Large intestine (tissue), 3 donors: ENCODE measurements at regions not wholly inside any gene's neighbourhood (a gene's known extent, or its start where the extent isn't known, plus 50 kb on each side); places are given as distances from the start of the nearest gene placed in this dataset.

Experiments
- DNase-seq, 2 donors: peaks; one replicate each; pipeline versions ENCODE4 v3.0.0 to v3.0.0-alpha.2; 2013
- H3K27ac ChIP-seq: one replicate; pipeline ENCODE4 v1.5.1; 2013; ENCODE audit warnings: low read length
- H3K27me3 ChIP-seq: 2 replicates; pipeline ENCODE4 v1.6.1; 2013; ENCODE audit warnings: low read length; ENCODE audit not compliant: control insufficient read depth, insufficient read depth
- H3K36me3 ChIP-seq: 2 replicates; pipeline ENCODE4 v1.6.1; 2013; ENCODE audit warnings: low read length; ENCODE audit not compliant: control insufficient read depth, insufficient read depth
- H3K4me1 ChIP-seq: one replicate; pipeline ENCODE4 v1.6.1; 2013; ENCODE audit warnings: low read length; ENCODE audit not compliant: control insufficient read depth, insufficient read depth
- H3K4me3 ChIP-seq: one replicate; pipeline ENCODE4 v1.5.1; 2013; ENCODE audit warnings: low read length
- H3K9me3 ChIP-seq: one replicate; pipeline ENCODE4 v1.6.1; 2013; ENCODE audit warnings: mild to moderate bottlenecking, low read depth, low read length, moderate library complexity; ENCODE audit not compliant: control insufficient read depth
- WGBS: methylation state at CpG from one replicate; pipeline ENCODE4 v1.1.5; 2013; ENCODE audit warnings: low lambda C conversion rate; ENCODE audit not compliant: insufficient coverage; 5-methylcytosine and 5-hydroxymethylcytosine counted together

DNA sequence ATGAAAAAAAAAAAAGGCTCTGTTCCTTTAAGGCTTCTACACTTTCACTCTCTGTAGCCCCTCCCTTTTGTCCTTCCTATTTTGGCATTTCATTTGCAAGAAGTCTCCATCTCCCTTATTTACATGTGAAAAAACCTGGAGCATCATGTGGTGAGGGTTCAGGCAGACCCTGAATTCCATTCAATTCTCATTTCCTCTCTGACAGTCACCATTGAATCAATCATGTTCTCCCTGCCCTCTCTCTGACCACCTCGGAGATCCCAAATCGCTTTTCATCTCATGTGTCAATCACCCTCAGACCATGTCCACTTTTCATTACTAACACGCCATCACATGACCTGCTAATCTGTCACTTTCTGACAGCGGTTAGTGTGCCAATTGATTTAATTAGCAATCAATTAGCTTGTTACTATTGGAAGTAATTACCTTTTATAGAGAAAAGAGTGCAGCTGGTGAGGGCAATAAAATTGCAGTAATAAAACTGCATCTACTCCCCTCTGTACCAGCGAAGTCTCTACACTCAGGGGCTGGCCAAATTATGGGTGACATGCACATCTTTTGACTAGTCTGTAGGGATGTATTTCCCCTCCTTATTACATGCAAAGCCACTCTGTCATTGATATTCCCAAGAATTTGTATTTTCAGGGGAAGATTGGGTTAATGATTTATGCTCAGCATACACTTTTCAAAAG lies 317.4 kb downstream of the EN1 start:
- Histone ChIP-seq H3K27me3 (peaks cover 27% of the 10 kb centered on the region), H3K9me3 (no peaks in the 10 kb centered on the region), H3K27ac (no peak overlapping the region), H3K4me1 (no peaks in the 10 kb centered on the region), H3K4me3 (no peak overlapping the region), H3K36me3 (no peaks in the 10 kb centered on the region)
- DNase-seq: no peak
- WGBS: no CpG with 5 or more reads among the region's 5 CpGs

DNA sequence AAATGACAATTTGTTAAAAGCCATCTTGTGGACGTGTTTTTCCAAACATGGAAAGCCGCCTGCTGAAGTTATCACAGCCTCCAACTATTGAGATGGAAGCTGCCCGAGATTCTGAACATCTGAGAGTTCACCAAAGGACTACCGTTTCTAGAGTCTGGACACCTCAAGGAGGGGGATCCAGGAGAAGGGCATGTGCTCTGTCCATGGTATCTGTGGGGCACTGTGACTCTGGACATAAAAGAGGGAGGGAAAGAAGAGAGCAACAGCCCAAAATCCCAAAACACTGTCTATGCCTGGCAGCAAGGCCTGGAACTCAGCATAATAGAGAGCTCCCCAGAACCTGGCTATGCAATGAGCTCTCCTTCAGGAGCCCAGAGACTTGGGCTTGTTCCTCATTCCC lies 319.9 kb downstream of the EN1 start:
- no peak for DNase-seq
- Histone ChIP-seq H3K27ac (no peak overlapping the region), H3K27me3 (peaks cover 28% of the 10 kb centered on the region), H3K4me1 (no peaks in the 10 kb centered on the region), H3K9me3 (no peaks in the 10 kb centered on the region), H3K4me3 (no peak overlapping the region), H3K36me3 (no peaks in the 10 kb centered on the region)
- no CpG with 5 or more reads among the region's 4 CpGs for WGBS

DNA sequence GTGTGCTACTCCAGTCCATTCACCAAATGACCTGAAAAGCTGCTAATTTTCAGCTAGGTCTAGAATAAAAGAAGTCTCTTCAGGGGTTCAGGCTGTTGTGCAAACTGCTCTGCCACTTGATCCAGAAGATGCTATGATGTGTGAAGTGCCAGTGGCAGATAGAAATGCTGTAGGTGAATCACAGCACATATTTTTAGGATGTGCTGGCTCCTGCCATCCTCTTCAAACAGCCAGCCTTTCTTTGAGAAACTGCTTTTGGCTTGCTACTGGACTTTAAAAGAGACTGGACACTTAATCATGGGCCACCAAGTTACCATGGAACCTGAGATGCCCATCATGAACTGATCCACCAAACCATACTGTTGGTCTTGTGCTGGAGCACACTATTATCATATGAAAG lies 322.1 kb downstream of the EN1 start:
- H3K36me3 ChIP-seq: no peaks in the 10 kb centered on the region
- peaks cover 24% of the 10 kb centered on the region for H3K27me3 ChIP-seq
- DNase-seq: no peak
- no peak overlapping the region for H3K4me3 ChIP-seq
- H3K4me1 ChIP-seq: no peaks in the 10 kb centered on the region
- H3K27ac ChIP-seq: no peak overlapping the region
- peaks cover under 1% of the 10 kb centered on the region for H3K9me3 ChIP-seq

DNA sequence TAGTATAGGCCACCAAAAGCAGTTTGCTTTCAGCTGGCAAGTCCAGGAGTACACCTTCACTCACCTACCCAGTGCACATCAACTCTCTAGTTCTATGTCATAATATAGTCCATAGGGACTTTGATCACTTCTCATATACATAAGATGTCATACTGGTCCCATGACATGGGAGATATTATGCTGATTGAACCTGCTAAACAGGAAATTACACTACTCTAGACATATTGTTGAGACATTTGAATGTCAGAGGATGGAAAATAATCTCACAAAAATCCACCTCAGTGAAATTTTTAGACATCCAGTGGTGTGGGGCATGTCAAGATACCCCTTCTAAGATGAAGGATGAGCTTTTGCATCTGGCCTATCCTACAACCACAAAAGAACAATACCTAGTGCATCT lies 322.5 kb downstream of the EN1 start:
- Histone ChIP-seq H3K27ac (no peak overlapping the region), H3K9me3 (peaks cover 5% of the 10 kb centered on the region), H3K36me3 (no peaks in the 10 kb centered on the region), H3K4me3 (no peak overlapping the region), H3K4me1 (no peaks in the 10 kb centered on the region), H3K27me3 (peaks cover 24% of the 10 kb centered on the region)
- no peak for DNase-seq

DNA sequence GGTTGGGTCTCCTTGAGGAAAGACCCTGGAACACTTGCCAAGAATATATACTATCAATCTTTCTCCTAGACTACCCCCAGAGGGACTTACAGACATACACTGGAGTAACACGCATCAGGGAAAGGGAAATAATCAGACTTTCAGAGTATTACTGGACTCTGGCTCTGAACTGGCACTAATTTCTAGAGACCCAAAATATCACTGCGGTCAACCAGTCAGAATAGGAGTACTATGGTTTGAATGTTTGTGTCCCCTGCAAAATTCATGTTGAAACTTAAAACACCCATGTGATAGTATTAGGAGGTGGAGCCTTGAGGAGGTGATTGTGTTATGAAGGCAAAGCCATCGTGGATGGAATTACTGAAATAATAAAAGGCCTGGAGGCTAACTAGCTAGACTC lies 323.7 kb downstream of the EN1 start:
- no peak for DNase-seq
- H3K27ac ChIP-seq: no peak overlapping the region
- H3K4me3 ChIP-seq: no peak overlapping the region
- H3K9me3 ChIP-seq: peaks cover 7% of the 10 kb centered on the region
- WGBS: no CpG with 5 or more reads among the region's 3 CpGs
- peaks cover 19% of the 10 kb centered on the region for H3K27me3 ChIP-seq
- no peaks in the 10 kb centered on the region for H3K4me1 ChIP-seq
- H3K36me3 ChIP-seq: no peaks in the 10 kb centered on the region

DNA sequence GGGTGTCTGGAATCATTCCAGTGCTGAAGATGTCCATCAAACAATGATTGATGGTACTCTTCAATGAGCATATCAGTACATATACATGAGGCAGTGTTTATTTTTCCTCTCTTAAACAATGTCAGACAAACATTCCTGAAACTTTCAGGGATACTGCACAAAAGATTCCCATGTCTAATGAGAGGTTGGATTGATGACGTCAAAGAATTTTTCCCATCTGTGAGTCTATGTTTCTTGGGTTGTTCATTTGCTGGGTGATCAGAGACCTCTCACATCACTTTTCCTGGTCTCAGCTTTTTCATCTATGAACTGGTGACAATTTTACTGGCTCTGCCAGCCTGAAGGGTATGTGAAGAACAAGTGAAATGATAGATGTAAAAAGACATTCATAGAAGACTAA lies 325.5 kb downstream of the EN1 start:
- H3K4me1 ChIP-seq: no peaks in the 10 kb centered on the region
- H3K27ac ChIP-seq: no peak overlapping the region
- peaks cover 6% of the 10 kb centered on the region for H3K27me3 ChIP-seq
- peaks cover 7% of the 10 kb centered on the region for H3K9me3 ChIP-seq
- no peak for DNase-seq
- no CpG with 5 or more reads among the region's 1 CpG for WGBS
- H3K4me3 ChIP-seq: no peak overlapping the region
- H3K36me3 ChIP-seq: no peaks in the 10 kb centered on the region

DNA sequence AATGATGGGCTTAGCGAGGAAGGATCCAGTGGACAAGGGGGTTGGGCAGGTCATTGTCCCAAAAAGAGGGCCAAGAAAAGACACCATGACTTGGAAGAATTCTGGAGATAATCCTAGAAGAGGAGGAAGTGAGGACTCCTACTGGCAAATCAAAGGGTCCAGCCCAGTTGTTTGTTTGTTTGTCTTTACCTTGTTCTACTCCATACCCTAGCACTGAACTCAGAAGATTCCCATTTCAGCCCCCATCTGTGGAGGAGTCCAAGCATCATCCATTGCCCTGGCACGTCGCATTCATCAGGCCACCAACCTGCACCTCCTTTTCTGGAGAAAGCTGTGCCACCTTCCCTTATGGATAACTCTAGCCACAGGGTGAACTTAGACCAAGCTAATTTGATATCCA lies 326.2 kb downstream of the EN1 start:
- H3K36me3 ChIP-seq: no peaks in the 10 kb centered on the region
- H3K4me1 ChIP-seq: no peaks in the 10 kb centered on the region
- WGBS: no CpG with 5 or more reads among the region's 3 CpGs
- no peak for DNase-seq
- H3K27ac ChIP-seq: no peak overlapping the region
- peaks cover 7% of the 10 kb centered on the region for H3K9me3 ChIP-seq
- no peak overlapping the region for H3K4me3 ChIP-seq
- peaks cover 4% of the 10 kb centered on the region for H3K27me3 ChIP-seq

DNA sequence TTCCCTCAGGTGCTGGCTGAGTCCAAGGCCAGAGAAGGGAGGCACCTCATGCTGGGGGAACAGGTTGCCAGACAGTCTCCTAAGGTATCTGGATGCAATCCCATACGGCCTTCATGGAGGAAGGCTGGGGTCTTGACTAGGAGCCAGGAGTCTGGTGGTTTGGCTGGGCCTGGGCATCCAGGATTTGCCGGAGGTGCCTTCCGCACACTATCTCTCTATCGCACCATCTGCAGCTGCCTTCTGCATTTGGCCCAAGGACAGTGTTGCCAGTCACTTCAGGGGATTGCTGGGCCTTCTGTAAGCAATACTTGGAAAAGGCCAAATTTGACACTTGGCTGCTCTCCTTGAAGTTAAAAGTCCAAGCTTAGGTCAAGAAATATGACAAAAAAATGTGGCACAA lies 327.2 kb downstream of the EN1 start:
- Histone ChIP-seq H3K4me1 (no peaks in the 10 kb centered on the region), H3K36me3 (no peaks in the 10 kb centered on the region), H3K27ac (no peak overlapping the region), H3K4me3 (no peak overlapping the region), H3K9me3 (peaks cover 7% of the 10 kb centered on the region), H3K27me3 (peaks cover 3% of the 10 kb centered on the region)
- DNase-seq: no peak
- no CpG with 5 or more reads among the region's 4 CpGs for WGBS

DNA sequence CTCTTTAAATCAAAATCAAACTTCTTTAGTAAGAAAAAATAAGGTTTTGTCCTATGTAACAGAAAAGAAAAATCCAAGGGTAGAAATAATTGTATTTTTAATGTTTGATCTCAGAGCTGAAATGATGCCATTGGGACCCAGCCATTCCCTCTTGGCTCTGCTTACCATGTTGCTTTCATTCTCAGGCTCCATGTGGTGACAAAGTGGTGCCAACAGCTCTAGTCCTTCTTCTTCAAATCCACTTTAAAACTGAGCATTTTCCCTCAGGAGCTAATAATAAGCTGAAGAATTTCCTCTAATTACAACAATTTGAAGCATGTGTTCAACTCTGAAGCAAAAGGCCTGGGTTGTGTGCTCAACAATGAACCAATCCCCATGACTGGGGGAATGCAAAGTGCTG lies 327.9 kb downstream of the EN1 start:
- Histone ChIP-seq H3K9me3 (peaks cover 7% of the 10 kb centered on the region), H3K27ac (no peak overlapping the region), H3K27me3 (peaks cover 3% of the 10 kb centered on the region), H3K36me3 (no peaks in the 10 kb centered on the region), H3K4me3 (no peak overlapping the region), H3K4me1 (no peaks in the 10 kb centered on the region)
- DNase-seq: no peak

DNA sequence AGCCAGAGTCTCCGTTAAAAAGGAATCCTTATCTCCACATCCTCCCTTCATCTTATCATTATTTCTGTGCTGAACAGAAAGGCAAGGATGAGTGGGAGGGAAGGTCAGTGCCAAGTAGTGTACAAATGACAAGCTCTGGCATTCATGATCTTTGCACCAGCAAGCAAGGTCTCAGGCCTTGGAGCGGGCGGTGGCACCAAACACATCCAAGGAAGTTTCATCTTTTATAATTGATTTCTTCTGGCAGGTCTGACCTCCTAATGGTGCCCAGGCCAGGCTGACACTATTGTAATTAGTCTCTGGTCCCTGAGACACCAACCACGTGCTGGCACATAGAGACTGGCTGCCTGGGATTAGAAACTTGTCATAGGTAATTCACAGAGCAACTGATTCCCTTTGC lies 336.6 kb downstream of the EN1 start:
- H3K4me1 ChIP-seq: no peaks in the 10 kb centered on the region
- no CpG with 5 or more reads among the region's 4 CpGs for WGBS

DNA sequence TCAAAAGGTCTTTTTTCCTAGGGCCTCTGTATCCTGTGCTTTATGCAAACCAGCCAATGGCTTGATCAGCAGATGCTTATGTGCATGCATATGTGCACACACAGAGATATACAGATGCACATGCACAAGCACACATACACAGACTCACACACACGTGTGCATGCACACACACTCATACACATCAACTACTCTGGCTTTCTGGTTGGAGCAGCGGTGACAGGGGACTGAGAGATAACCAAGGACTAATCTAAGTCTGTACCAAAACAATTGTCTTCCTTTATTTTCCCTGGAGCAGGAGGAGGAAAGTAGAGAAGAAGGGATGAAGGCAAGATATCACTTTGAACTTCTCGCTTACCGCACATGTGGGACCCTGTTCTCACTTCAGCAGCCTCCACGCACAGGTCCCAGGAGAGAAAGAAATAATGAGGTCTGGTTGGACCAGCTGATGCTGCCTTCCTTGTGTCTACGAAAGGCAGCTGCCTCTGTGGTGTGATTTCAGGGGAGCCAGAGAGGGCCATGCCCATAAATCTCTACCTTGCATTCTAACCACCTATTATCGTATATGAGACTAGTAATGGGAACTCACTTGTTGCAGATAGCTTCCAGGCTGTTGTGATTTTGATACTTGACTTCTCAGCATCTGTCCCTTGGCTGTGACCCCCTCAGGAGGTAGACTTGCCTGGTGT lies 338.0 kb downstream of the EN1 start:
- WGBS: no CpG with 5 or more reads among the region's 7 CpGs
- H3K36me3 ChIP-seq: no peaks in the 10 kb centered on the region
- H3K4me1 ChIP-seq: no peaks in the 10 kb centered on the region
- no peak for DNase-seq
- H3K27me3 ChIP-seq: peaks cover 9% of the 10 kb centered on the region
- no peak overlapping the region for H3K27ac ChIP-seq
- no peak overlapping the region for H3K4me3 ChIP-seq
- H3K9me3 ChIP-seq: no peaks in the 10 kb centered on the region

More for the DNA sequence above, 336.6 kb downstream of the EN1 start:
- no peak overlapping the region for H3K4me3 ChIP-seq
- H3K36me3 ChIP-seq: no peaks in the 10 kb centered on the region
- peaks cover 7% of the 10 kb centered on the region for H3K27me3 ChIP-seq
- no peak for DNase-seq
- no peaks in the 10 kb centered on the region for H3K9me3 ChIP-seq
- no peak overlapping the region for H3K27ac ChIP-seq
